ENCODE measurements at regions not wholly inside any gene's neighbourhood (a gene's known extent, or its start where the extent isn't known, plus 50 kb on each side); places are given as distances from the start of the nearest gene placed in this dataset.

DNA sequence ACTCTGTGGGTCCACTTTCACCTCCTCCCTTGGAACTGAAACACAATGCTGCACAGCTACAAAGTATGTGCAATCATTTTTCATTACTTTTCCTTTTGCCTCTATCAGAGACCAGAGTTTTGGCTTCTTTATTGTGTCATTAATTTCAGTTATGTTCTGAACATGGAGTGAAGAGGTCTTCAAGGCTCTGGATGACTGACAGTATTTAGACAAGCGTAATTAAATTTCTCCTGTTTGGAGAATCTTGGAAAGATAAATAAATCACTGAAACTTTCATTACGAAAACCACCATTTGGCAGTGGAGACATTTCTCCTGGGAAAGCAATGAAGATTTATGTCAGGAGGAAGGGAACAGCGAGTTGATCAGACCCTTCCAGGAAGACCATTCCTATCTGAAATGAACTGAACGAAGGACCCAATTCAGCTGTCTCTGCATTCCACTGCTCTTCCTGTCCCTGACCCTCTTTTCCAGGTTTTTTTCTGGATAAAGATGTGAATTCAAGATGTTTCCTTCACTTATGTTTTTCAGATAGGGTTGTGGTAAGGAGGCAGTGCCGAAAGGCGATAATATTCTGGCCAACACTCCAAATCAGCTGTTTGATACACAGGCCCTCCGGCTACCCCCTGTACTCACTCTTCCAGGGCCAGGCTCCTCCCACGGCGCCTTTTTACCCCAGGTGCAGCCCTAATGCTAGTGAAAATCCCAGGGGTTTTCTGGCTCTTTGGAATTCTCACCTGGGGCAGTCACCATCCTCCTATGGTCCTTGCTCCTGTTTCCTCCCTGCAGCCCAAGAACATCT is 77.2 kb upstream of the OSMR start:
- TF ChIP-seq, protein P1, sequence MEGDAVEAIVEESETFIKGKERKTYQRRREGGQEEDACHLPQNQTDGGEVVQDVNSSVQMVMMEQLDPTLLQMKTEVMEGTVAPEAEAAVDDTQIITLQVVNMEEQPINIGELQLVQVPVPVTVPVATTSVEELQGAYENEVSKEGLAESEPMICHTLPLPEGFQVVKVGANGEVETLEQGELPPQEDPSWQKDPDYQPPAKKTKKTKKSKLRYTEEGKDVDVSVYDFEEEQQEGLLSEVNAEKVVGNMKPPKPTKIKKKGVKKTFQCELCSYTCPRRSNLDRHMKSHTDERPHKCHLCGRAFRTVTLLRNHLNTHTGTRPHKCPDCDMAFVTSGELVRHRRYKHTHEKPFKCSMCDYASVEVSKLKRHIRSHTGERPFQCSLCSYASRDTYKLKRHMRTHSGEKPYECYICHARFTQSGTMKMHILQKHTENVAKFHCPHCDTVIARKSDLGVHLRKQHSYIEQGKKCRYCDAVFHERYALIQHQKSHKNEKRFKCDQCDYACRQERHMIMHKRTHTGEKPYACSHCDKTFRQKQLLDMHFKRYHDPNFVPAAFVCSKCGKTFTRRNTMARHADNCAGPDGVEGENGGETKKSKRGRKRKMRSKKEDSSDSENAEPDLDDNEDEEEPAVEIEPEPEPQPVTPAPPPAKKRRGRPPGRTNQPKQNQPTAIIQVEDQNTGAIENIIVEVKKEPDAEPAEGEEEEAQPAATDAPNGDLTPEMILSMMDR (IDR thresholded peaks at IDR 0.05; ENCODE audit: low read depth, low read length, missing control alignments), result no peak
- H3K4me3 ChIP-seq (ENCODE audit: low read depth, low read length), result no peak overlapping the region
- DNase-seq (ENCODE audit: low read depth), result no peak

DNA sequence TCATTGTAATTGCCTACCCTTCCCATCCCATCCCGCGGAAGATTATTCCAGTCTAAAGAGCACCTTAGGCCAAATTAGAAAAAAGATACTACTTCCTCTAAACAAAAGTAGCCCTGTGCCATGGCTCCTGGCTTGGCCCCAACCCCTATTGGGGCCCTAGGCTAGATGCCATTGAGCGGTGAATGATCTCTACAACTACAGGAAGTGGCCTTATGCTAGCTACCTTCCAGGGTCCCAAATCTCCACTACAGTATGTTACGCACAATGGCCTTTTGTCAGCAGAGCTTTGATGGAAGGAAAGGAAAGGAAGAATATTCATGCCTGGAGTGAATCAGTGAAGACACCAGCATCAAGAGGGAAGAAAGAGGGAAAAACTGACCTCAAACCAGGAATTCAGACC is 73.3 kb upstream of the OSMR start:
- no peak for DNase-seq (ENCODE audit: low read depth)
- TF ChIP-seq, protein P1 (IDR thresholded peaks at IDR 0.05; ENCODE audit: low read depth, low read length, missing control alignments), result no peak
- no peak overlapping the region for H3K4me3 ChIP-seq (ENCODE audit: low read depth, low read length)

DNA sequence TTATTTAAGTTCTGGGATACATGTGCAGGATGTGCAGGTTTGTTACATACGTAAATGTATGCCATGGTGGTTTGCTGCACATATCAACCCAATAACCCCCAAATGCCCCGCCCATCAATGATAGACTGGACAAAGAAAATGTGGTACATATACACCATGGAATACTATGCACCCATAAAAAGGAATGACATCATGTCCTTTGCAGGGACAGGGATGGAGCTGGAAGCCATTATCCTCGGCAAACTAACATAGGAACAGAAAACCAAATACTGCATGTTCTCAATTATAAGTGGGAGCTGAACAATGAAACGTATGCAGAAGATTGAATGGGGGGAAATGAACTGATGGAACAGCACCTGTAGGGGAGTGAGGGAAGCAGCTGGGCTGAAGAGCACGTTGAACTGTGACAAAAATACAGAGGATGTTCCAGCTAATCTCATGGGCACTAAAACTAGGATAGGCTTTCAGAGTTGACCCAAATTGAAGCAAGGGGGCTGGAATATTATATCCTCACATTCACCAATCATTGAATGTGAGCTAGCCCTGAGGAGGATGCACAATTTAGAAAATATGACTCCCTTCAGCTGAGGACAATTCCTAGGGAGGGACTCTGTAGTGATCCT is 70.5 kb upstream of the OSMR start:
- no peak for DNase-seq (ENCODE audit: low read depth)
- TF ChIP-seq, protein P1 (IDR thresholded peaks at IDR 0.05; ENCODE audit: low read depth, low read length, missing control alignments), result no peak
- no peak overlapping the region for H3K4me3 ChIP-seq (ENCODE audit: low read depth, low read length)

DNA sequence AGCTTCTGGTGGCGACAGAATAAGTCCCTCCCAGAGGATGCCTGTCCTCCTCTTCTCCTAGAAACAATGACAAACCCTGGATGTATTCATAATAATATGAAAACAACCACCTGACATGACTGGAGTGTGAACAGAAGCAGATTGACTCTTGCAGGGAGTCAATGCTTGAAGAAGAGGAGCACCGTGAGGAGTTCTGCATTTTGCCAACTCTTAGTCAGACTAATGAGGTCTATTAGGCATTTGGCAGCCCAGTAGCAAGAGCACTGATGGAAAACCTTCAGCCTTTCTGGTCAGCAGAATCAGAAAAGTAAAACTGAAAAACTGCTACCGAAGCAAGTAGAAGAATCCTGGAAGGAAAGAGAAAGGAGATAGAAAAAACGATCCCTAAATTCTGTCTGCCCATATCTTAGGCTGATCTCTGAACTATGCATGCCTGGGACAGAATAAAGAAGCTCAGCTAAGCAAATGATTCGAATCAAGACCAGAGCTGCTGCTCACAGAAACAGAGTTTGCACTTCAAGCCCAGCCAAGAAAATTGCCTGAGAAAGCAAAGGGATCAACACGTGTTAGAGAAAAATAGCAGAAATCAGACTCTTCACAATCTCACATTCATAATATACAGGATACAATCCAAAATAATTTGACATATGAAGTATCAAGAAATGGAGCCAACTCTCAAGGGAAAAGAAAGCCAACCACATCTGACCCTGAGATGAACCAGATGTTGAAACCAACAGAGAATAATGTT is 69.5 kb upstream of the OSMR start:
- TF ChIP-seq, protein P1 (IDR thresholded peaks at IDR 0.05; ENCODE audit: low read depth, low read length, missing control alignments), result no peak
- no peak overlapping the region for H3K4me3 ChIP-seq (ENCODE audit: low read depth, low read length)
- DNase-seq (ENCODE audit: low read depth), result no peak

DNA sequence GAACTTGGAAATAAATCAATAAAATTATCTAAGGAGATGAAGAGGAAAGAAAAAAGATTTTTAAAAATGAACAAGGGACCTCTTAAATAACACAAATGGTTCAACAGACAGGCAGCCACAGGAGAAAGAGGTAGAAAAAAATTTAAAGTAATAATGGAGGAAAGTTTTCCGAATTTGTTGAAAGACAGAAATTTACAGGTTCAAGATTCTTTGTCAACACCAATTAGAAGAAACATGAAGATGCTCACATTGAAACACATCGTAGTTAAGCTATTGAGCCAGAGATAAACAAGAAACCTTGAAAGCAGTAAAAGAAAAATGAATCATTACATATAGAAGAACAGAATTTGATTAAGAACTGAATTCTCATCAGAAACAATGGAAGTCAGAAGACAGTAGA is 68.7 kb upstream of the OSMR start:
- no peak overlapping the region for H3K4me3 ChIP-seq (ENCODE audit: low read depth, low read length)
- no peak for DNase-seq (ENCODE audit: low read depth)
- TF ChIP-seq, protein P1 (IDR thresholded peaks at IDR 0.05; ENCODE audit: low read depth, low read length, missing control alignments), result no peak

DNA sequence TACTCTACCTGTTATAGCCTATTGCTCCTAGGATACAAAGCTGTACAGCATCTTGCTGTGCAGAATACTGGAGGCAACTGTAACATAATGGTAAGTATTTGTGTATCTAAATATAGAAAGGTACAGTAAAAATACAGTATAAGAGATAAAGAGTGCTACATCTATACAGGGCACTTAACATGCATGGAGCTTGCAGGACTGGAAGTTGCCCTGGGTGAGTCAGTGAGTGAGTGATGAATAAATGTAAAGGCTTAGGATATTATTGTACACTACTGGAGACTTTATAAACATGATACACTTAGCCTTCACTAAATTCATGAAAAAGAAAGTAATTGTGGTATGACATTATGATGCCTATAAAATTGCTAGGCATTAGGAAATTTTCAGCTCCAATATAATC is 65.5 kb upstream of the OSMR start:
- TF ChIP-seq, protein P1 (IDR thresholded peaks at IDR 0.05; ENCODE audit: low read depth, low read length, missing control alignments), result no peak
- DNase-seq (ENCODE audit: low read depth), result no peak
- no peak overlapping the region for H3K4me3 ChIP-seq (ENCODE audit: low read depth, low read length)

All from GM12864 (cell line).